SU-DHL-6 (cell line): ENCODE measurements at regions not wholly inside any gene's neighbourhood (a gene's known extent, or its start where the extent isn't known, plus 50 kb on each side); places are given as distances from the start of the nearest gene placed in this dataset.

Experiments
- H2AFZ ChIP-seq: fragments of 200-600 bp; sonication (generic); 2 replicates; pipeline ENCODE4 v1.6.1; 2014; ENCODE audit warnings: low read depth, mild to moderate bottlenecking, moderate library complexity, mixed read lengths, antibody characterized with exemption, low read length; ENCODE audit not compliant: severe bottlenecking
- H3F3A ChIP-seq: fragments of 200-600 bp; shearing (Covaris generic); 2 replicates; pipeline ENCODE4 v1.6.0; 2016; ENCODE audit warnings: antibody characterized with exemption, mild to moderate bottlenecking; ENCODE audit not compliant: insufficient read depth
- H3K27ac ChIP-seq: fragments of 200-600 bp; sonication (generic); 2 replicates; pipeline ENCODE4 v1.5.1; 2016; ENCODE audit warnings: low read depth, mild to moderate bottlenecking, low read length, moderate library complexity, mixed read lengths
- H3K27me3 ChIP-seq: fragments of 200-600 bp; sonication (generic), shearing (Covaris generic); 2 replicates; pipeline ENCODE4 v1.6.0; 2014; ENCODE audit warnings: mild to moderate bottlenecking, low read length
- H3K36me3 ChIP-seq: fragments of 200-600 bp; sonication (generic); 2 replicates; pipeline ENCODE4 v1.6.1; 2014; ENCODE audit warnings: mild to moderate bottlenecking, low read length, mixed read lengths
- H3K4me2 ChIP-seq: fragments of 300-600, 200-600 bp; shearing (Covaris generic), sonication (generic); 2 replicates; pipeline ENCODE4 v1.6.0; 2014; ENCODE audit warnings: low read length, low read depth, mild to moderate bottlenecking; ENCODE audit not compliant: poor library complexity, severe bottlenecking
- H3K4me3 ChIP-seq: fragments of 200-600 bp; sonication (generic); 2 replicates; pipeline ENCODE4 v1.5.1; 2014; ENCODE audit warnings: antibody characterized with exemption, low read length, mild to moderate bottlenecking, mixed read lengths; ENCODE audit not compliant: insufficient read depth, poor library complexity, severe bottlenecking
- H3K79me2 ChIP-seq: fragments of 200-600 bp; sonication (generic); 2 replicates; pipeline ENCODE4 v1.6.1; 2014; ENCODE audit warnings: mild to moderate bottlenecking, low read length, moderate library complexity; ENCODE audit not compliant: insufficient read depth
- H3K9ac ChIP-seq: fragments of 200-600 bp; sonication (generic); 2 replicates; pipeline ENCODE4 v1.7.0; 2014; ENCODE audit warnings: mild to moderate bottlenecking, low read length
- H3K9me2 ChIP-seq: fragments of 200-600 bp; sonication (generic); replicated peaks from 2 replicates; pipeline ENCODE4 v1.6.1; 2014; ENCODE audit warnings: low read length; ENCODE audit not compliant: insufficient read depth
- H3K9me3 ChIP-seq: fragments of 200-600 bp; sonication (generic); 2 replicates; pipeline ENCODE4 v1.6.1; 2014; ENCODE audit warnings: low read length, mixed read lengths; ENCODE audit not compliant: insufficient read depth
- H4K20me1 ChIP-seq: fragments of 200-600 bp; sonication (generic); 2 replicates; pipeline ENCODE4 v1.6.1; 2014; ENCODE audit warnings: low read depth, mild to moderate bottlenecking, antibody characterized with exemption, low read length, moderate library complexity, mixed read lengths
- CTCF ChIP-seq: fragments of 200-600 bp; sonication (generic); IDR thresholded peaks from one replicate; pipeline ENCODE4 v1.5.1; 2017; ENCODE audit warnings: antibody characterized with exemption, mild to moderate bottlenecking, low read length, moderate library complexity; ENCODE audit not compliant: insufficient read depth, poor library complexity, severe bottlenecking
- EZH2phosphoT487 ChIP-seq: fragments of 200-600 bp; sonication (generic), shearing (Covaris generic); conservative IDR thresholded peaks from 2 replicates; pipeline ENCODE4 v1.6.1; 2018; ENCODE audit warnings: mild to moderate bottlenecking, antibody characterized with exemption, low read length, moderate library complexity, mixed read lengths

GRCh38 chr1:221994274-221994698 lies 252.4 kb upstream of the DUSP10 start:
- Histone ChIP-seq H4K20me1 (no peaks in the 10 kb centered on the region), H3K79me2 (no peaks in the 10 kb centered on the region), H2AFZ (no peak overlapping the region), H3K9me2 (no peaks in the 10 kb centered on the region), H3K27me3 (no peaks in the 10 kb centered on the region), H3F3A (no peaks in the 10 kb centered on the region), H3K36me3 (no peaks in the 10 kb centered on the region), H3K4me3 (no peak overlapping the region), H3K9ac (no peak overlapping the region), H3K4me2 (no peak overlapping the region), H3K9me3 (no peaks in the 10 kb centered on the region), H3K27ac (no peak overlapping the region)
- TF ChIP-seq CTCF (no peak), EZH2phosphoT487 (no peak)

DNA sequence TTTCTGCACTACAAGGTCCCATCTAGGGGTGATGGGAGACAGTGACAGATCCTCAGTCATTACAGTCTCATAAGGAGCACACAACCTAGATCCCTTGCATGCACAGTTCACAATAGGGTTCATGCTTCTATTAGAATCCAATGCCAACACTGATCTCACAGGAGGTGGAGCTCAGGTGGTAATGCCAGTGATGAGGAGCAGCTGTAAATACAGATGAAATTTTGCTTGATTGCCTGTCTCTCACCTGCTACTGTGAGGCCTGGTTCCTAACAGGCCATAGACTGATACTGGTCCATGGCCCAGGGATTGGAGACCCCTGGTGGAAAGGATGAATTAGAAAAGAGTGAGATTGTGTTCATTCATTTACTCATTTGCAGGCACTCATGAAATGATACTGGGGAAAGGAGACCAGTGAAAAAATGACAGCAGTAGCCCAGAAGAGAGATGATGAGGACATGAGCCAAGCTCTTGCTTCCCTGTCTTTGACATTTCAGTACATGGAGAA lies 251.6 kb upstream of the DUSP10 start:
- no peak overlapping the region for H3K4me3 ChIP-seq
- H3F3A ChIP-seq, result no peaks in the 10 kb centered on the region
- no peaks in the 10 kb centered on the region for H3K36me3 ChIP-seq
- no peaks in the 10 kb centered on the region for H3K27me3 ChIP-seq
- H3K4me2 ChIP-seq, result no peak overlapping the region
- no peak overlapping the region for H3K27ac ChIP-seq
- no peaks in the 10 kb centered on the region for H4K20me1 ChIP-seq
- TF ChIP-seq CTCF, result no peak
- TF ChIP-seq EZH2phosphoT487, result no peak
- H3K79me2 ChIP-seq, result no peaks in the 10 kb centered on the region
- H3K9me2 ChIP-seq, result no peaks in the 10 kb centered on the region
- no peaks in the 10 kb centered on the region for H3K9me3 ChIP-seq
- no peak overlapping the region for H2AFZ ChIP-seq
- H3K9ac ChIP-seq, result no peak overlapping the region

GRCh38 chr1:221992427-221992826 lies 250.5 kb upstream of the DUSP10 start:
- no peak overlapping the region for H3K4me3 ChIP-seq

More at GRCh38 chr1:221992427-221992826, 250.5 kb upstream of the DUSP10 start:
- Histone ChIP-seq H3K36me3 (no peaks in the 10 kb centered on the region), H3K9me3 (no peaks in the 10 kb centered on the region), H3K79me2 (no peaks in the 10 kb centered on the region), H2AFZ (no peak overlapping the region), H3K9ac (no peak overlapping the region), H3K27me3 (no peaks in the 10 kb centered on the region), H3K27ac (no peak overlapping the region), H3K9me2 (no peaks in the 10 kb centered on the region), H4K20me1 (no peaks in the 10 kb centered on the region), H3F3A (no peaks in the 10 kb centered on the region), H3K4me2 (no peak overlapping the region)
- no peak for TF ChIP-seq CTCF
